Right forelimb (tissue), 1 donor: ENCODE measurements at regions not wholly inside any gene's neighbourhood (a gene's known extent, or its start where the extent isn't known, plus 50 kb on each side); places are given as distances from the start of the nearest gene placed in this dataset.

Source experiments
- DNase-seq: peaks from one replicate; pipeline ENCODE4 v3.0.0-alpha.2; 2018

- DNase-seq: no peak
Observed at GRCh38 chr18:47530695-47531094, 279.2 kb upstream of the SKOR2 start.

DNA sequence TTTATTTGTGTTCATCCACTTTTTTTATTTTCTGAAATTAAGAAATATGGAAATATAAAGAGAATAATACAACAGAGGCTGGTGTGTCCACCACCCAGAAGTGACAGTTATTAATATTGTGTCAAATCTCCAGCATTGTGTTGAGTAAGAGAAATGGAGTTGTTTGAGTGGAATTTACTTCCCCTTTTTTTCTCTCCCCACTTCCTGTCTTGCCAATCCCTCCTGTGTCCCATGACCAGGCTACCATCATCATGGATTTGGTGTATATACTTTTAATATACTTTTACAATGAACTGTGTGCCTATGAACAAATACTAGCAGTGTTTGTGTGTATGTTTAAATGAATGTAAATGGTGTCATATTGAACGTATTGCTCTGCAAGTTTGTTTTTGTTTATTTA lies 276.9 kb upstream of the SKOR2 start:
- DNase-seq: no peak

DNA sequence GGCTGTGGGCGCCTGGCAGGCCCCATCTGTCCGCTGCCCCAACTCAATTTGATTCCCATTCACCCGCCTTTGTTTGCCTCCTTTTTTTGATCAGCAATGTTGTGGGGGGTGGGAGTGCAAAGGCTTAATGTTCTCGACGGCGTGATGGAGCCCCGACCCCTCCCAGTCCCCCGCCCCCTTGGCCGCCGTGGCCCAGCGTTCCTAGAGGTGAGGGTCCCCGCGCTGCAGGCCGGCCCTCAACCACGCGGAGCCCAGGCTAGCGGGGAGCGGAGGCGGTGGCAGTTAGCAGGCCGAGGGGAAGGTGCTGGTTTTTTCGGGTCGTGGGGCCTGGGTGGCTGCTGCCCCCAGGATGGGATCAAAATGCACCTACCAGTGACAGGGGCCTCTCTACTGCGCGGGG lies 274.7 kb upstream of the SKOR2 start:
- no peak for DNase-seq

GRCh38 chr18:47522359-47522758 lies 270.9 kb upstream of the SKOR2 start:
- no peak for DNase-seq

DNA sequence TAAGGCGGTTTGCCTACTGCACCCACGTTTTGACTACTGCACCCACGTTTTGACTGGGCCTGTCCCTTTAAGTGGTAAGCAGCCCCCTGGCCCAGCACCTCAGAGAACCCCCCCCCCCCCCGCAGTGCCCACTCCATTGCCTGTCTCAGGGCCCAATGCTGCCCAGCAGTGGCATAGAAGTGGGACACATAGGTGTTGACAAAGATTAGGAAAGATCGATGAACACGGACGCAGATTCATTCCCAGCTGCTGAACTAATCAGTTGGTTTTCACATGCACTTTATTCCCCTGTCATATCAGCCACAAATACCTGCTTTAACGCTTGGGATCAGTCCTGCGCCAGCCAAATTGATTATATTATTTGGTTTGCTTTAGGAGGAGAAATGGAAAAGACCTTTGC lies 268.8 kb upstream of the SKOR2 start:
- DNase-seq: no peak

DNA sequence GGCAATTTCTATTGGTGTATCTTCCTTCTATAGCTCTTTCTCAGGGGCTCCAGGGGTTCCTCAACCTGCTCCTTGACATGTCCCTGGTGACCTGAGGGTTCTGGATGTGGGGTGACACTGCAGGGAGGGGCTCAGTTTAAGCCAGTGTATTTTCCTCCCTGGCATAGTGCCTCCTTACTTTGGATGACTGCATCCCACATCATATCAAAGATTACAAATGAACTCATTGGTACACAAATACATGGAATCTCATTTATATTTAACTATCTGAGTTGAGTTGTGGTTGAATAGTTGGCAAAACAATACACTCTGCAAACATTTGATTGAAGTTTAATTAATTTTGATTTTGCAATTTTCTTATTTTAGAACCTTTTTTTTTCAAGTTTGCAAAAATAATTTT lies 268.2 kb upstream of the SKOR2 start:
- no peak for DNase-seq

DNA sequence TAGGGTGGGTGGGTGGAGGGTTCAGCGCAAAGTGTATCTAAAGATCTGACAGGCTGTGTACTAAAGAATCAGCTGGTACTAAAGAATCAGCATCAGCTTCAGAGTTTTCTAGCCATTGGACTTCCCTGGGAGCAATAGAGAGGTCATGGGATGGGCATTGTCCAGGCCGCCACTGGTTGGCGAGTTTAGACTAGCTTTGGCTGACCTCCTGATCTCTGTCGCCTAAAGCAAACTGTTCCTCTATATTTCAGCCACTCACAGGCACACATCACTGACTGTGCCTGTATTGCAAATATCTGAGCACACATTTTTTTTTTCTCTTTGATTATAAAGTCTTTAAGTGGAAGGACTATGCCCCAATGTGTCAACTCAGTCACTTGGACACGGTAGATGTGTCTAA lies 267.8 kb upstream of the SKOR2 start:
- DNase-seq: no peak

GRCh38 chr18:47513614-47514013 lies 262.2 kb upstream of the SKOR2 start:
- no peak for DNase-seq

GRCh38 chr18:47512726-47513435 lies 261.4 kb upstream of the SKOR2 start:
- DNase-seq: no peak

GRCh38 chr18:47512056-47512455 lies 260.6 kb upstream of the SKOR2 start:
- DNase-seq: no peak

- no peak for DNase-seq
Observed at GRCh38 chr18:47510831-47511230, 259.4 kb upstream of the SKOR2 start.

DNA sequence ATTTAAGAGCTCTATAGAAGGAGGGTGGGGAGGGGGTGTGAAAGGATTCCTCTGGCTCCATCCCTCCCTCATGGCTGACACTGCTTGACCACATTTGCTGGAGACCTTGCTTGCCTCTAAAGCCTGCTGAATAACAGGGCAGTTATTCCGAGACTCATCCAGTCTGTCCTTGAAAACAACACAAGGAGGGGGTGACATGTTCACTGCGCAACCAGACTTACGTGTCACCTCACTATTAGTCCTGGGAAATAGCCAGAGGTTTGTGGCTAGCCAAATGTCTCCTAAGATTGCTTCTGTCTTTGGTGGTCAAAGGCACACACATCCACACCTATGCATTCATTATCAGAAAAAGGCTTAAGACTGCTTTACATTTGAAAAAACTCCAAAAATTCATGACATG lies 256.2 kb upstream of the SKOR2 start:
- DNase-seq: no peak

DNA sequence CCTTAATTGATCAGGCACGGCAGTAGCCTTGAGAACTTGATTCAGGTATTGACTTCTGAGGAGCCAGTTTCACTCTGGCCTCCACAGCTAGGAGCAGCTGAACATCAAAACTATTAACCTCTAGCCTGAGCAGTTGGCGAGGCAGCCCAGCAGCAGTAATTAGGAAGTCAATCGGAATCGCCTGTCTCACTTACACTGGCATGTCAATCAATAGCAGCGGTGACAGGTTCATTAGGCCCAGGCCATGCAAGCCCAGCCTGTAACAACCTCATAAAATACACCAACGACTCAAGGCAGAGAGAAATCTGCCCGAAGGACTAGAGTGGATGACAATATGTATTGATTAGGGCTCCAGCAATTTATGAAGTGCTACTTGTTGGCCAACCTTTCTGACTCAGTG lies 255.4 kb upstream of the SKOR2 start:
- DNase-seq: no peak

GRCh38 chr18:47501946-47502345 lies 250.5 kb upstream of the SKOR2 start:
- no peak for DNase-seq

DNA sequence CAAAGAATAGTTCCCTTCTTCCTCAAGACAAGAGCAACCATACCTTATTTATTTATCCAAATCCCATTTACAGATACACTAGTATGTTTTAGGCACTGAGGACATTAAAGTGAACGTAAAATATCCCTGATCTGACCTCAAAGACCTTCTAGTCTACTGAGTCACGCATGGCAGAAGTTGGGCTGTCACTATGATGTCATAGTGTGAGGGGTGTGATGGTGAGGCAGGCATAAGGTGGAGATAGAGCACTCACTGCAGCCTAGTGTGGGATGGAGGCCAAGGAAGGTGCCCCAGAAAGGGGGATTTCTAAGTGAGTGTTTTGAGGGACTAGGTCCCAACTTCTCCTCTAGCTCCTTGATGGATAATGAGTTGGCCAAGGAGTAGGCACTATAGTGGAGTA lies 249.5 kb upstream of the SKOR2 start:
- no peak for DNase-seq

DNA sequence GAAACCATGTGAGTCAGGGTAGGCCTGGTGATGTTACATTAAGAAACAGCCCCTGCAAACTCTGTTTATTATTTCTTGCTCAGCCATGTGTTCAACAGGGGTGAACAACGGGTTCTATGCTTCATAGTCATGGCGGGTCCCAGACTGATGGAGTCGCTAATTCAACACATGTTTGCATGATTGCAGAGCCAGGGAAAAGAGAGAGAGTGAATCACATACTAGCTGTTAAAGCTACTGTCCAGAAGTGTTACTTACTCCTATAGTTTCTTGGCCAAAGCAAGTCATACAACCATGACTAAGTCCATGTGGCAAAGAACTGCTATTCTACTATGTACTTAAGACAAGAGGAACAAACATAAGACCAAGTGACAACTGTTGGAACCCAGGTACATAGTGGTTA lies 241.2 kb upstream of the SKOR2 start:
- DNase-seq: no peak

GRCh38 chr18:47490882-47491281 lies 239.4 kb upstream of the SKOR2 start:
- no peak for DNase-seq

DNA sequence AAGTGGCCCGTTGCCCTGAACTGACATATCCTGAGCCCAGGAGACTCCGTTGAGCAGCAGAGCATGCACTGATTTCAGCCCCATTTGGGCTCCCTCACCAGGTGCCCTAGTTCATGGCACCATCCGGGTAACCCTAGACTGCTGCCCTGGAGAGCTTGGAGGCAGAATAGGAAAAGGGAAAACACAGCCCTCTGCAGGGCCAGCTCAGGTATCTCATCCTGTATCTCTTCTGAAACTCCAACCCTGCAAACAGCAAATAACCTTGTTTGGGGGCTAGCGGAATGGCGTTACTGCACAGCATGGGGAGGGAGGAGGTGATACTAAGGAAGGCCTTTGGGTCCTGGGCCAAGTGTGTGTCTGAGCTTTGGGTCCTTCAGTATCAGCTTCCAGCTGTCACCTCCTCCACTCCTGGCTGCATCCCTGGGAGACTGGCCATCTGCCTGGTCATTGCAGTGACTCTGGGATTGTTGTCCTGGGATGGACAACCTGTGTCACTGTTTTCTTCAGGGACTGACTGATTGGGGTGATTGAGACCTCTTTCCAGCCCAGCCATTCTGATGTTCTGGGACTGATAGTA lies 233.8 kb upstream of the SKOR2 start:
- no peak for DNase-seq

GRCh38 chr18:47484068-47484467 lies 232.6 kb upstream of the SKOR2 start:
- no peak for DNase-seq

GRCh38 chr18:47480166-47480565 lies 228.7 kb upstream of the SKOR2 start:
- no peak for DNase-seq

GRCh38 chr18:47471784-47472183 lies 220.3 kb upstream of the SKOR2 start:
- no peak for DNase-seq

DNA sequence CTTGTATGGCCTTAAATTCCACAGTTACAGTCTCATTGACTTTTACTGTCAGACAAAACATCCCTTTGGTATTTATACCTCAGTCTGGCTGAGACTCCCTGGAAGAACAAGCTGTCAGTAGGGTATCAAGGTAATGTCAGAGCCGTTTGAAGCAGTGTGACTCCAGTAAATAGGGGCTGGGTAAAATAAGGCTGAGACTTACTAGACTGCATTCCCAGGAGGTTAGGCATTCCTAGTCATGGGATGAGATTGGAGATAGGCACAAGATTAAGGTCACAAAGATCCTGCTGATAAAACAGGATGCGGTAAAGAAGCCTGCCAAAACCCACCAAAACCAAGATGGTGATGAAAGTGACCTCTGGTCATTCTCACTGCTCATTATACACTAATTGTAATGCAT lies 219.5 kb upstream of the SKOR2 start:
- DNase-seq: no peak

DNA sequence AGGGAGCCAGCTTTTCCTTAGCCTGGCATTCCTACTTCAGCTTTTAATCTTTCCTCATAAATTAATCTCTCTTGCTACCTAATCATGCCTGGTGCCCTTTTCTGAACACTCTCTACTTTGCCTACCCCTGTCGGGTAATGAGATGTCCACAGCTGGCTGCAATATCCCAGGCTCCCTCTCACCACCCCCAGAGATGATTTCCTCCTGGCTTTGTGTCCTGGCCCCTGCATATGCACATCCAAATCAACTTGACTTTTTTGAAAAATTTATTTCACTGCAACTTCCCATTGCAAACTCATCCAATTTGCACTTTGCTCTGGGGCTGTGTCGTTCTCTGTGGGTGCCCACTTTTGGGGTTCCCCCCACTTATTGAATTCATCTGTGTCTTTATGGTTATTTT lies 218.1 kb upstream of the SKOR2 start:
- DNase-seq: no peak

DNA sequence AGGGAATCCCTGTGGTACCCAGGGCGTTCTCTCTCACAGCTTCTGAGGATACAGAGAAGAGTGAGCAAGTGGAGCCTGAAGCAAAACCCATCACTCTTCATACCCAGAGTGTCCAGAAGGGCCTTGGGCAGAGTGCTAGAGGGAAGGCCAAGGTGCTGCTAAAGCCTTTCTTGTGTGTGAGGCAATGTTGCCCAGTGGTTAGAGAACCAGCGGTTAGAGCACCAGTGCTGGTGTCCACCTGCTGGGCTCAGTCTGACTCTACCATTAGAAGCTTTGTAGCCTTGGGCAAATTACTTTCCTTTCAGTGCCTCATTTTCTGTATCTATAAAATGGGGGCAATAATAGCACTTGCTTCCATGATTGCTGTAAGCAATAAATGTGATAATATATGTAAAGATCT lies 210.5 kb upstream of the SKOR2 start:
- DNase-seq: no peak

- no peak for DNase-seq
Observed at GRCh38 chr18:47461406-47461948, 210.0 kb upstream of the SKOR2 start.
